ENCODE measurements at regions not wholly inside any gene's neighbourhood (a gene's known extent, or its start where the extent isn't known, plus 50 kb on each side); places are given as distances from the start of the nearest gene placed in this dataset.

GRCh38 chr7:67653856-67654454 lies 657.3 kb downstream of the TYW1 start:
- no peak overlapping the region for H4K91ac ChIP-seq (ENCODE audit: insufficient read depth, low read depth, low read length)
- H3K14ac ChIP-seq (replicated peaks; ENCODE audit: low read depth, low read length): no peak overlapping the region
- ChIA-PET POLR2A (ENCODE audit: unreplicated experiment) (no interaction called here), CTCF (interaction anchor here (0.7 kb wide), 1 partner anchor 18 kb away, joined by 4 read pairs; no protein-coding TSS in a partner anchor)
- DNase-seq (no peak), ATAC-seq (ENCODE audit: low read depth) (no peak)
- no peak overlapping the region for H3K18ac ChIP-seq (ENCODE audit: low read depth, low read length)
- H2BK15ac ChIP-seq (ENCODE audit: low read depth, low read length): no peak overlapping the region
- no peak overlapping the region for H3K4ac ChIP-seq (ENCODE audit: low read depth, low read length)
- H3K23ac ChIP-seq (ENCODE audit: low read depth, low read length): no peak overlapping the region
- no TSS peak for BruUV-seq (replicated peaks)
- no peak overlapping the region for H4K8ac ChIP-seq (ENCODE audit: low read depth in 2 of 2, low read length in 2 of 2)
- no peaks in the 10 kb centered on the region for H4K20me1 ChIP-seq (ENCODE audit: insufficient read depth, low read length)
- no peak overlapping the region for H3K4me3 ChIP-seq (ENCODE audit: insufficient read depth, low read depth, low read length)
- no peak overlapping the region for H2AK5ac ChIP-seq (ENCODE audit: low read depth, low read length)
- H2AFZ ChIP-seq (replicated peaks; ENCODE audit: low read length, poor library complexity): no peak overlapping the region
- no peaks in the 10 kb centered on the region for H3K27me3 ChIP-seq (ENCODE audit: control insufficient read depth, insufficient read depth, low read length)
- H2BK120ac ChIP-seq (ENCODE audit: low read depth, low read length): no peak overlapping the region
- H3K9me3 ChIP-seq (ENCODE audit: control insufficient read depth, insufficient read depth, low read length): peaks cover 11% of the 10 kb centered on the region
- in situ Hi-C loops (cut with MboI; ENCODE audit: low sequenced_read_pairs): no loop called here
- no peaks in the 10 kb centered on the region for H3K9me1 ChIP-seq (ENCODE audit: insufficient read depth, low read length)
- no peak overlapping the region for H2BK20ac ChIP-seq (ENCODE audit: low read depth, low read length)
- H3K56ac ChIP-seq (ENCODE audit: extremely low read depth, insufficient read depth, low read length): no peak overlapping the region
- H3K36me3 ChIP-seq (ENCODE audit: control insufficient read depth, insufficient read depth, low read length): no peaks in the 10 kb centered on the region
- no peaks in the 10 kb centered on the region for H3K4me1 ChIP-seq (ENCODE audit: control insufficient read depth, insufficient read depth, low read length)
- no peak overlapping the region for H2BK5ac ChIP-seq (ENCODE audit: low read depth, low read length, poor library complexity, severe bottlenecking)
- intact Hi-C loops (cut with micrococcal nuclease): no loop called here
- no peak overlapping the region for H3K27ac ChIP-seq (ENCODE audit: insufficient read depth, low read length)
- no peak overlapping the region for H2AK9ac ChIP-seq (replicated peaks; ENCODE audit: low read depth, low read length, poor library complexity)
- TF ChIP-seq SMC3 (IDR thresholded peaks at IDR 0.05; ENCODE audit: low read depth, low read length) (no peak), CEBPB (IDR thresholded peaks at IDR 0.05; ENCODE audit: low read depth, low read length) (no peak), BHLHE40 (IDR thresholded peaks at IDR 0.05; ENCODE audit: low read depth, low read length) (no peak), MAFK (IDR thresholded peaks at IDR 0.05; ENCODE audit: low read depth, low read length) (no peak), FOS (IDR thresholded peaks at IDR 0.05; ENCODE audit: low read depth, low read length) (no peak)
- no peak overlapping the region for H3K4me2 ChIP-seq (ENCODE audit: low read depth, low read length)
- WGBS, 2 experiments (ENCODE audit: extremely low coverage in 2 of 2, insufficient read length in 1 of 2): no CpG with 5 or more reads among the region's 3 CpGs
- no peak overlapping the region for H3K9ac ChIP-seq (ENCODE audit: low read depth, low read length)
- no peaks in the 10 kb centered on the region for H3K79me1 ChIP-seq (ENCODE audit: low read depth in 1 of 2, low read length in 2 of 2)
- H4K5ac ChIP-seq (ENCODE audit: low read depth, low read length): no peak overlapping the region
- dilution Hi-C loops (cut with HindIII; ENCODE audit: low sequenced_read_pairs, unreplicated experiment): no loop called here

Data from IMR-90 (cell line).